ENCODE measurements at regions not wholly inside any gene's neighbourhood (a gene's known extent, or its start where the extent isn't known, plus 50 kb on each side); places are given as distances from the start of the nearest gene placed in this dataset.

- no peak for TF ChIP-seq CTCF (IDR thresholded peaks at IDR 0.05)
- TF ChIP-seq POLR2A (IDR thresholded peaks at IDR 0.05), result no peak
These were observed 466.4 kb downstream of the STIM2 start for GRCh38 chr4:27326991-27327390.

All from heart left ventricle (tissue), 13 donors.